ENCODE measurements at regions not wholly inside any gene's neighbourhood (a gene's known extent, or its start where the extent isn't known, plus 50 kb on each side); places are given as distances from the start of the nearest gene placed in this dataset.

GRCh38 chr6:85135376-85136094, 314.3 kb upstream of the NT5E start:
- no peaks in the 10 kb centered on the region for H3K4me1 ChIP-seq (ENCODE audit: control insufficient read depth, insufficient read depth, low read length)
- H3K9me3 ChIP-seq (ENCODE audit: control insufficient read depth, low read length): no peaks in the 10 kb centered on the region
- TF ChIP-seq CTCF (conservative IDR thresholded peaks at IDR 0.05): no peak
- H3K27ac ChIP-seq (ENCODE audit: low read depth, low read length): no peak overlapping the region
- H3K36me3 ChIP-seq (ENCODE audit: control insufficient read depth, insufficient read depth, low read length): no peaks in the 10 kb centered on the region
- WGBS, 2 experiments (ENCODE audit: insufficient coverage in 1 of 2, insufficient read length in 1 of 2): 78% methylated on average over 1 of the region's 1 CpG; no CpG with 5 or more reads in 1 of the 2 experiments
- Mint-ChIP-seq H3K4me1 (peaks cover 32% of the 10 kb centered on the region), H3K27me3 (ENCODE audit: insufficient read depth) (peaks cover 3% of the 10 kb centered on the region), H3K9me3 (no peaks in the 10 kb centered on the region), H3K4me3 (no peak overlapping the region), H3K36me3 (ENCODE audit: low read depth) (no peaks in the 10 kb centered on the region), H3K27ac (no peak overlapping the region)
- no peaks in the 10 kb centered on the region for H3K27me3 ChIP-seq (ENCODE audit: control insufficient read depth, insufficient read depth, low read length, poor library complexity, severe bottlenecking)
- no peak overlapping the region for H3K9ac ChIP-seq (ENCODE audit: extremely low read depth, low read length, poor library complexity, severe bottlenecking)
- DNase-seq: no peak
- H3K4me3 ChIP-seq (ENCODE audit: low read length): no peak overlapping the region

DNA sequence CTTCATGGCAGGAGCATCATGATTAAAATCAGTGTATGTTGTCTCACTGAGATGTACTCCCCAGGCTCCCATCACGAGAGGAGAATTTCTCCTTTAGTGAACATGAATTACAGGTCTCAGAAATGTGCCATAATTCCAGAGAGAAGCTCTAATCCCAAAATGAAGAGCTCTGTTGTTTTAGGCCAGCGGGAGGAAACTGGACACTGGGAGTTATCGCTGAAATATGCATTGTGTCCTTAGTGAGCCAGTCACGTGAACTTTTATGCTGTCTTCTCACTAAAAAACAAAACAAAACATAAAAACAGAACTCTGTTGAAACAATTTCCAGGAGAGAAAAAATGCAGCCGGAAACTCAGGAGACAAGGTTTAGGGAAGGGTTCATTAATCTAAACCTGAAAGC, 315.7 kb upstream of the NT5E start:
- no peaks in the 10 kb centered on the region for H3K9me3 ChIP-seq (ENCODE audit: control insufficient read depth, low read length)
- H3K27me3 Mint-ChIP-seq (ENCODE audit: insufficient read depth): peaks cover 3% of the 10 kb centered on the region
- WGBS, 2 experiments (ENCODE audit: insufficient coverage in 1 of 2, insufficient read length in 1 of 2): 91 to 94% methylated on average over 3 to 5 of the region's 5 CpGs

DNA sequence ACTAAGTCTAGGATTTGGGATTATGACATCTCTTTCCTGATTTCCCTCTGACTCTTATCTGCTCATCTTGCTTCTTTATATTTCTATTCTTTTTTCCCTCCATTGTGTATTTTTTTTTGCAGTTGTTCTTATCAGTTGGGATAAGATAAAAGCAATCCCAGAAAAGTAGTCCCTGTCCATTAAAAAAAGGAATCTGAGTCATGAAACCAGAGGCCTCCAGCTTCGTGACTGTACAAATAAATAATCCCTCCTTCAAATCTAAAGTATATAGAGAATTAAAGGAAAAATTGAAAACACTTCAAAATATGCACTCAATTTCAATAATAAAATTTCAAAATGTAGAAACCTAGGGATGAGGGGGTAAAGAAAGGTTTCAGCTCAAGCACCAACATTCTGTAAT, 317.8 kb upstream of the NT5E start:
- no peaks in the 10 kb centered on the region for H3K27me3 ChIP-seq (ENCODE audit: control insufficient read depth, insufficient read depth, low read length, poor library complexity, severe bottlenecking)
- no CpG with 5 or more reads among the region's 1 CpG for WGBS, 2 experiments (ENCODE audit: insufficient coverage in 1 of 2, insufficient read length in 1 of 2)
- H3K27ac Mint-ChIP-seq: no peak overlapping the region
- no peaks in the 10 kb centered on the region for H3K9me3 ChIP-seq (ENCODE audit: control insufficient read depth, low read length)
- no peak for TF ChIP-seq CTCF (conservative IDR thresholded peaks at IDR 0.05)
- no peak overlapping the region for H3K9ac ChIP-seq (ENCODE audit: extremely low read depth, low read length, poor library complexity, severe bottlenecking)
- H3K27ac ChIP-seq (ENCODE audit: low read depth, low read length): no peak overlapping the region
- no peak overlapping the region for H3K4me3 Mint-ChIP-seq
- DNase-seq: no peak
- no peaks in the 10 kb centered on the region for H3K4me1 ChIP-seq (ENCODE audit: control insufficient read depth, insufficient read depth, low read length)
- H3K4me1 Mint-ChIP-seq: peaks cover 35% of the 10 kb centered on the region
- no peaks in the 10 kb centered on the region for H3K36me3 ChIP-seq (ENCODE audit: control insufficient read depth, insufficient read depth, low read length)
- no peaks in the 10 kb centered on the region for H3K36me3 Mint-ChIP-seq (ENCODE audit: low read depth)
- no peaks in the 10 kb centered on the region for H3K9me3 Mint-ChIP-seq
- H3K27me3 Mint-ChIP-seq (ENCODE audit: insufficient read depth): peaks cover 3% of the 10 kb centered on the region
- no peak overlapping the region for H3K4me3 ChIP-seq (ENCODE audit: low read length)

More for the DNA sequence above, 315.7 kb upstream of the NT5E start:
- no peaks in the 10 kb centered on the region for H3K36me3 ChIP-seq (ENCODE audit: control insufficient read depth, insufficient read depth, low read length)
- H3K9ac ChIP-seq (ENCODE audit: extremely low read depth, low read length, poor library complexity, severe bottlenecking): no peak overlapping the region
- H3K4me3 Mint-ChIP-seq: no peak overlapping the region
- H3K27ac ChIP-seq (ENCODE audit: low read depth, low read length): no peak overlapping the region
- no peaks in the 10 kb centered on the region for H3K27me3 ChIP-seq (ENCODE audit: control insufficient read depth, insufficient read depth, low read length, poor library complexity, severe bottlenecking)
- no peak for DNase-seq
- H3K27ac Mint-ChIP-seq: no peak overlapping the region
- TF ChIP-seq CTCF (conservative IDR thresholded peaks at IDR 0.05): no peak
- H3K4me1 ChIP-seq (ENCODE audit: control insufficient read depth, insufficient read depth, low read length): no peaks in the 10 kb centered on the region
- H3K9me3 Mint-ChIP-seq: no peaks in the 10 kb centered on the region
- H3K36me3 Mint-ChIP-seq (ENCODE audit: low read depth): no peaks in the 10 kb centered on the region
- peaks cover 32% of the 10 kb centered on the region for H3K4me1 Mint-ChIP-seq
- no peak overlapping the region for H3K4me3 ChIP-seq (ENCODE audit: low read length)
